GM12891 (cell line): ENCODE measurements at regions not wholly inside any gene's neighbourhood (a gene's known extent, or its start where the extent isn't known, plus 50 kb on each side); places are given as distances from the start of the nearest gene placed in this dataset.

ENCODE experiments used
- POLR2A ChIP-seq: IDR thresholded peaks from 2 replicates; pipeline ENCODE4 v1.6.1; 2011; ENCODE audit warnings: low read depth, low read length, control low read depth
- TAF1 ChIP-seq: IDR thresholded peaks from 2 replicates; pipeline ENCODE4 v1.6.1; 2011; ENCODE audit warnings: low read depth, low read length, control low read depth

- TF ChIP-seq TAF1 (no peak), POLR2A (no peak)
These were observed 335.8 kb downstream of the AASDHPPT start for GRCh38 chr11:106413222-106413621.
